AG04450 (cell line): ENCODE measurements at regions not wholly inside any gene's neighbourhood (a gene's known extent, or its start where the extent isn't known, plus 50 kb on each side); places are given as distances from the start of the nearest gene placed in this dataset.

Source experiments
- CTCF ChIA-PET: fragments of 300-600, 350-600 bp; formaldehyde crosslinking; extraction: SDS; loops from one replicate; lab custom pipeline; 2022; ENCODE audit warnings: antibody characterized with exemption, inconsistent platforms; lab: Charles Lee
- POLR2A ChIA-PET: fragments of 350-600 bp; formaldehyde crosslinking; extraction: SDS; loops from one replicate; lab custom pipeline; 2021; ENCODE audit warnings: antibody characterized with exemption, inconsistent platforms; lab: Yijun Ruan, JAX
- DNase-seq: peaks from one replicate; pipeline ENCODE4 v3.0.0-alpha.2; 2011; ENCODE audit warnings: low read depth, low spot score
- H3K27ac ChIP-seq: one replicate; pipeline ENCODE4 v1.5.1; 2012; ENCODE audit warnings: low read depth, low read length, control low read depth
- H3K27me3 ChIP-seq: one replicate; pipeline ENCODE4 v1.6.0; 2012; ENCODE audit warnings: low read length; ENCODE audit not compliant: control insufficient read depth, insufficient read depth
- H3K4me3 ChIP-seq: 2 replicates; pipeline ENCODE4 v1.5.1; 2011; ENCODE audit warnings: mild to moderate bottlenecking, low read depth, low read length, control low read depth
- H3K9me3 ChIP-seq: 2 replicates; pipeline ENCODE4 v1.5.1; 2012; ENCODE audit warnings: low read length; ENCODE audit not compliant: control insufficient read depth, insufficient read depth
- CTCF ChIP-seq: IDR thresholded peaks from 2 replicates; pipeline ENCODE4 v1.5.1; 2011; ENCODE audit warnings: low read depth, low read length, control low read depth, inconsistent platforms

- Histone ChIP-seq H3K27me3 (no peaks in the 10 kb centered on the region), H3K27ac (no peak overlapping the region), H3K4me3 (no peak overlapping the region), H3K9me3 (peaks cover 26% of the 10 kb centered on the region; the same call in 1 of the 2 replicates)
- ChIA-PET CTCF (no interaction called here), POLR2A (no interaction called here)
- no peak for TF ChIP-seq CTCF
- DNase-seq, result no peak
Observed at GRCh38 chr2:239678186-239678490, 277.3 kb upstream of the HDAC4 start.

GRCh38 chr2:239677453-239678185 lies 276.8 kb upstream of the HDAC4 start:
- POLR2A ChIA-PET, result no interaction called here
- H3K9me3 ChIP-seq, result peaks cover 26% of the 10 kb centered on the region; the same call in 1 of the 2 replicates
- H3K27me3 ChIP-seq, result no peaks in the 10 kb centered on the region
- H3K4me3 ChIP-seq, result no peak overlapping the region
- TF ChIP-seq CTCF, result no peak
- CTCF ChIA-PET, result no interaction called here
- no peak overlapping the region for H3K27ac ChIP-seq
- DNase-seq, result no peak

GRCh38 chr2:239676716-239677452 lies 276.1 kb upstream of the HDAC4 start:
- ChIA-PET CTCF (no interaction called here), POLR2A (no interaction called here)
- H3K27ac ChIP-seq, result no peak overlapping the region
- no peaks in the 10 kb centered on the region for H3K27me3 ChIP-seq
- no peak for DNase-seq
- peaks cover 26% of the 10 kb centered on the region; the same call in 1 of the 2 replicates for H3K9me3 ChIP-seq
- no peak for TF ChIP-seq CTCF
- H3K4me3 ChIP-seq, result no peak overlapping the region

- no peak overlapping the region for H3K27ac ChIP-seq
- no peak overlapping the region for H3K4me3 ChIP-seq
- H3K9me3 ChIP-seq, result peaks cover 26% of the 10 kb centered on the region; the same call in 1 of the 2 replicates
- H3K27me3 ChIP-seq, result no peaks in the 10 kb centered on the region
- no peak for TF ChIP-seq CTCF
- ChIA-PET CTCF (no interaction called here), POLR2A (no interaction called here)
- DNase-seq, result no peak
Observed at GRCh38 chr2:239675826-239676715, 275.3 kb upstream of the HDAC4 start.
